ENCODE measurements at regions not wholly inside any gene's neighbourhood (a gene's known extent, or its start where the extent isn't known, plus 50 kb on each side); places are given as distances from the start of the nearest gene placed in this dataset.

DNA sequence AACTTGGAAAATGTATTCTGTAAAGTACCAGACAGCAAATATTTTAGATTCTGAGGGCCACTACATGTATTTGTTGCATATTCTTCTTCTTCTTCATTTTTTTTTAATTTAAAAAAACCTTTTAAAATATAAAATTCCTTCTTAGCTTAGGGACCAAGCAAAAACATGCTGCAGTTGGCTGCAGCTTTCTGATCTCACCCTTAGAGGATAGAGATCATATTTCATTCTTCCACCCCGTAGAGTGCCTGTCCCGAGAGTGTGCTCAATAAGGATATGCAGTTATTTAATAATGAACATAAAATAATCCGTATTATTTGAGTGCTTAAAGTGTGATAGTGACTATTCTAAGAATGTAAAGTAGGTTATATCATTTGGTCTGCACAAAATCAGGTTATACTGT lies 204.2 kb upstream of the CD180 start:
- H3K4me3 Mint-ChIP-seq (ENCODE audit: low read depth, unreplicated experiment), result no peak overlapping the region
- TF ChIP-seq, protein P1, sequence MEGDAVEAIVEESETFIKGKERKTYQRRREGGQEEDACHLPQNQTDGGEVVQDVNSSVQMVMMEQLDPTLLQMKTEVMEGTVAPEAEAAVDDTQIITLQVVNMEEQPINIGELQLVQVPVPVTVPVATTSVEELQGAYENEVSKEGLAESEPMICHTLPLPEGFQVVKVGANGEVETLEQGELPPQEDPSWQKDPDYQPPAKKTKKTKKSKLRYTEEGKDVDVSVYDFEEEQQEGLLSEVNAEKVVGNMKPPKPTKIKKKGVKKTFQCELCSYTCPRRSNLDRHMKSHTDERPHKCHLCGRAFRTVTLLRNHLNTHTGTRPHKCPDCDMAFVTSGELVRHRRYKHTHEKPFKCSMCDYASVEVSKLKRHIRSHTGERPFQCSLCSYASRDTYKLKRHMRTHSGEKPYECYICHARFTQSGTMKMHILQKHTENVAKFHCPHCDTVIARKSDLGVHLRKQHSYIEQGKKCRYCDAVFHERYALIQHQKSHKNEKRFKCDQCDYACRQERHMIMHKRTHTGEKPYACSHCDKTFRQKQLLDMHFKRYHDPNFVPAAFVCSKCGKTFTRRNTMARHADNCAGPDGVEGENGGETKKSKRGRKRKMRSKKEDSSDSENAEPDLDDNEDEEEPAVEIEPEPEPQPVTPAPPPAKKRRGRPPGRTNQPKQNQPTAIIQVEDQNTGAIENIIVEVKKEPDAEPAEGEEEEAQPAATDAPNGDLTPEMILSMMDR (IDR thresholded peaks at IDR 0.05; ENCODE audit: unreplicated experiment), result no peak
- no peak for DNase-seq
- no peaks in the 10 kb centered on the region for H3K9me3 Mint-ChIP-seq (ENCODE audit: low read depth, unreplicated experiment)
- no peaks in the 10 kb centered on the region for H3K27me3 Mint-ChIP-seq (ENCODE audit: unreplicated experiment)
- no peak overlapping the region for H3K27ac Mint-ChIP-seq (ENCODE audit: unreplicated experiment)
- BruUV-seq (replicated peaks), result no TSS peak
- H3K36me3 Mint-ChIP-seq (ENCODE audit: insufficient read depth, unreplicated experiment), result no peaks in the 10 kb centered on the region
- CTCF ChIA-PET, result no interaction called here
- intact Hi-C loops (cut with micrococcal nuclease; ENCODE audit: unreplicated experiment), result no loop called here
- peaks cover 10% of the 10 kb centered on the region for H3K4me1 Mint-ChIP-seq (ENCODE audit: low read depth, unreplicated experiment)

DNA sequence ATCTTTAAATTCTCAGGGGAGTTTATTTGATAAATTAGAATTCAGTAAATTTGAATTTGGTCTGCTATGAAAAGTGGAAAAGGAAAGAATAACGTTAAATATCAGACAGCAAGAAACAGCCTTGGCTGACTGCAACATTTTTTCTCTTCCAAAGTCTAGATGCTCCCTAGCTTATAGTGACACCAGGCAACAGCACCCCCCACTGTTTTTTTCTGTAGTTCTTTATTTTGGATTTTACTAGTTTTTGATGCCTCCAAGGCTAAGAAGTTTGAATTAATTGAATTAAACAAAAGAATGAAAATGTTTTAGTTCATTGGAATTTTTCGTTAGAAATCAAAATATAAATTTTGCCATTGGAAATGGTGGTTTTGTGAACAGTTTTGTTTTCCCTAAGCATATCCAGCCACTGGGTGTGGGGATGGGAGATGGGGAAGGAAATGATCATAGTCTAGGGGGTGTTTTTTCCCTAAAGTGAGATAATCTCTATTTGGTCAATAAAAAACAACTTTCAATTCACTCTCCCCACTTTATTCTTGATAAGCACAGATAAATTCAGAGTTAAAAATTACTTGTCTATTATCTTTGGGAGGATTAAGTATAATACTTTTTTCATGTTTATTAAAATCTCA lies 199.3 kb upstream of the CD180 start:
- CTCF ChIA-PET, result interaction anchor here (0.6 kb wide), 1 partner anchor 772 kb away, joined by 4 read pairs; no protein-coding TSS in a partner anchor
- Mint-ChIP-seq H3K4me1 (ENCODE audit: low read depth, unreplicated experiment) (no peaks in the 10 kb centered on the region), H3K9me3 (ENCODE audit: low read depth, unreplicated experiment) (no peaks in the 10 kb centered on the region), H3K27ac (ENCODE audit: unreplicated experiment) (no peak overlapping the region), H3K27me3 (ENCODE audit: unreplicated experiment) (no peaks in the 10 kb centered on the region), H3K36me3 (ENCODE audit: insufficient read depth, unreplicated experiment) (no peaks in the 10 kb centered on the region), H3K4me3 (ENCODE audit: low read depth, unreplicated experiment) (no peak overlapping the region)
- no TSS peak for BruUV-seq (replicated peaks)
- intact Hi-C loops (cut with micrococcal nuclease; ENCODE audit: unreplicated experiment), result no loop called here
- DNase-seq, result no peak
- TF ChIP-seq, protein P1 (IDR thresholded peaks at IDR 0.05; ENCODE audit: unreplicated experiment), result no peak

DNA sequence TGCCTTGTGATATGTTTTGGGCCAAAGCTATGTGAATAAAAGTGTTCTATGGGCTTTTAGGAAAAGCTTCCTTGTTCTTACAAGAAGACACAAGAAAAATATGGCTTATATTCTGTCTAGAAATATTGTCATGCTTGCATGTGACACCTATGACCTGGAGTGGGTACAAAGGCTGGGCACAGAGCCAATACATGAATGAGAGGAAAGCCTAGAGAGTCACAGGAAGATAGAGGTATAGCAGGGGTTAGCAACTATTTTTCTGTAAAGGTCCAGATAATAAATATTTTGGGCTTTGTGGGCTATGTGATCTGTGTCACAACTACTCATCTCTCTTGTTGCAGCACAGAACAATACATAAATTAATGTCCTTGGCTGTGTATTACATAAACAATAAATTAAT lies 196.6 kb upstream of the CD180 start:
- no peaks in the 10 kb centered on the region for H3K36me3 Mint-ChIP-seq (ENCODE audit: insufficient read depth, unreplicated experiment)
- H3K4me3 Mint-ChIP-seq (ENCODE audit: low read depth, unreplicated experiment), result no peak overlapping the region
- H3K9me3 Mint-ChIP-seq (ENCODE audit: low read depth, unreplicated experiment), result no peaks in the 10 kb centered on the region
- no peak overlapping the region for H3K27ac Mint-ChIP-seq (ENCODE audit: unreplicated experiment)
- intact Hi-C loops (cut with micrococcal nuclease; ENCODE audit: unreplicated experiment), result no loop called here
- no peaks in the 10 kb centered on the region for H3K27me3 Mint-ChIP-seq (ENCODE audit: unreplicated experiment)
- no peak for DNase-seq
- no peaks in the 10 kb centered on the region for H3K4me1 Mint-ChIP-seq (ENCODE audit: low read depth, unreplicated experiment)
- TF ChIP-seq, protein P1 (IDR thresholded peaks at IDR 0.05; ENCODE audit: unreplicated experiment), result no peak
- CTCF ChIA-PET, result no interaction called here
- BruUV-seq (replicated peaks), result no TSS peak

DNA sequence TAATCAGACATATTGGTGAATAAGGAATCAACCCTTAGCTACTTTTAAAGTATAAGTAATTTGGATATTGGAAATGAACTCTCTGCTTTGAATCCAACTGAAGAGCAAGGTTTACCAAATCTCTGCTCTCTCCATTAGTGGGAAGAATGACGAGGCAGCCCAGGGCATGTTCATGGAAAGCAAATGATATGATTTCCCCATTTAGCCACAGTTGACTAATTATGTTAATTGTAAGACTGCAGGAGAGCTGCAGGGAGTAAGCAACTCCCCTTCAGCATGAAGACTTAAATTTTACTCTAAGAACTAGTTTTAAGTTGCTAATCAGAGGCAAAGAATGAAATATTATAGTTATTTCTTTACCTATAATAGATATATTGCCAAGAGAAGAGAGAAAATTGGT lies 194.3 kb upstream of the CD180 start:
- TF ChIP-seq, protein P1 (IDR thresholded peaks at IDR 0.05; ENCODE audit: unreplicated experiment), result no peak
- intact Hi-C loops (cut with micrococcal nuclease; ENCODE audit: unreplicated experiment), result no loop called here
- no peaks in the 10 kb centered on the region for H3K27me3 Mint-ChIP-seq (ENCODE audit: unreplicated experiment)
- no peak overlapping the region for H3K4me3 Mint-ChIP-seq (ENCODE audit: low read depth, unreplicated experiment)
- CTCF ChIA-PET, result no interaction called here
- H3K9me3 Mint-ChIP-seq (ENCODE audit: low read depth, unreplicated experiment), result no peaks in the 10 kb centered on the region
- no peak for DNase-seq
- H3K36me3 Mint-ChIP-seq (ENCODE audit: insufficient read depth, unreplicated experiment), result no peaks in the 10 kb centered on the region
- no peaks in the 10 kb centered on the region for H3K4me1 Mint-ChIP-seq (ENCODE audit: low read depth, unreplicated experiment)
- H3K27ac Mint-ChIP-seq (ENCODE audit: unreplicated experiment), result no peak overlapping the region
- BruUV-seq (replicated peaks), result no TSS peak
